Activated T-cell treated with anti-CD3 and anti-CD28 coated beads, Interleukin-2, amount 50 U/mL, for 4 hours (primary cell): ENCODE measurements at regions not wholly inside any gene's neighbourhood (a gene's known extent, or its start where the extent isn't known, plus 50 kb on each side); places are given as distances from the start of the nearest gene placed in this dataset.

Experiments
- ATAC-seq, 2 donors: fragments of 200-7000 bp; cut with Tn5 transposase; one replicate each; pipeline ENCODE4 v1.10.0; 2021
- DNase-seq: peaks from one replicate; pipeline ENCODE4 v3.0.0-alpha.2; 2020
- H3K27me3 Mint-ChIP-seq: one replicate; pipeline ENCODE4 v1.8.0; 2021; ENCODE audit warnings: low read depth, mixed read lengths
- H3K36me3 Mint-ChIP-seq: one replicate; pipeline ENCODE4 v1.8.0; 2022; ENCODE audit warnings: mixed read lengths; ENCODE audit not compliant: insufficient read depth
- H3K4me1 Mint-ChIP-seq: one replicate; pipeline ENCODE4 v1.8.0; 2021; ENCODE audit warnings: low read depth, mixed read lengths
- H3K4me3 Mint-ChIP-seq: one replicate; pipeline ENCODE4 v1.8.0; 2021; ENCODE audit warnings: mild to moderate bottlenecking, moderate library complexity, mixed read lengths
- H3K9me3 Mint-ChIP-seq: one replicate; pipeline ENCODE4 v1.8.0; 2021; ENCODE audit warnings: mixed read lengths

- no peak for ATAC-seq
- H3K4me1 Mint-ChIP-seq: peaks cover 2% of the 10 kb centered on the region
- H3K36me3 Mint-ChIP-seq: no peaks in the 10 kb centered on the region
- DNase-seq: no peak
- no peaks in the 10 kb centered on the region for H3K9me3 Mint-ChIP-seq
- peaks cover 10% of the 10 kb centered on the region for H3K27me3 Mint-ChIP-seq
- H3K4me3 Mint-ChIP-seq: no peak overlapping the region
Measured at GRCh38 chr14:32009976-32010581, 67.0 kb upstream of the ARHGAP5 start.

GRCh38 chr14:32010604-32011125, 66.4 kb upstream of the ARHGAP5 start:
- Mint-ChIP-seq H3K9me3 (no peaks in the 10 kb centered on the region), H3K4me3 (no peak overlapping the region), H3K36me3 (no peaks in the 10 kb centered on the region), H3K4me1 (peaks cover 2% of the 10 kb centered on the region), H3K27me3 (peaks cover 6% of the 10 kb centered on the region)
- ATAC-seq: no peak
- no peak for DNase-seq

GRCh38 chr14:32011225-32011624, 65.9 kb upstream of the ARHGAP5 start:
- Mint-ChIP-seq H3K4me1 (peaks cover 2% of the 10 kb centered on the region), H3K9me3 (no peaks in the 10 kb centered on the region), H3K27me3 (peaks cover 3% of the 10 kb centered on the region)

GRCh38 chr14:32012062-32012461, 65.0 kb upstream of the ARHGAP5 start:
- DNase-seq: no peak
- Mint-ChIP-seq H3K27me3 (peaks cover 9% of the 10 kb centered on the region), H3K4me1 (peaks cover 2% of the 10 kb centered on the region), H3K9me3 (no peaks in the 10 kb centered on the region), H3K36me3 (no peaks in the 10 kb centered on the region), H3K4me3 (no peak overlapping the region)
- no peak for ATAC-seq

More at GRCh38 chr14:32011225-32011624, 65.9 kb upstream of the ARHGAP5 start:
- no peak overlapping the region for H3K4me3 Mint-ChIP-seq
- H3K36me3 Mint-ChIP-seq: no peaks in the 10 kb centered on the region
- DNase-seq (no peak), ATAC-seq (no peak)

GRCh38 chr14:32012571-32012970, 64.5 kb upstream of the ARHGAP5 start:
- ATAC-seq (no peak), DNase-seq (no peak)
- Mint-ChIP-seq H3K4me3 (no peak overlapping the region), H3K27me3 (peaks cover 9% of the 10 kb centered on the region), H3K36me3 (no peaks in the 10 kb centered on the region), H3K9me3 (no peaks in the 10 kb centered on the region), H3K4me1 (peaks cover 2% of the 10 kb centered on the region)

GRCh38 chr14:32013083-32013482, 64.0 kb upstream of the ARHGAP5 start:
- DNase-seq: no peak
- Mint-ChIP-seq H3K4me3 (no peak overlapping the region), H3K9me3 (no peaks in the 10 kb centered on the region), H3K27me3 (peaks cover 9% of the 10 kb centered on the region), H3K36me3 (no peaks in the 10 kb centered on the region), H3K4me1 (peaks cover 2% of the 10 kb centered on the region)
- ATAC-seq: no peak

- DNase-seq (no peak), ATAC-seq (no peak)
- Mint-ChIP-seq H3K4me3 (no peak overlapping the region), H3K4me1 (no peaks in the 10 kb centered on the region), H3K27me3 (peaks cover 9% of the 10 kb centered on the region), H3K9me3 (no peaks in the 10 kb centered on the region), H3K36me3 (no peaks in the 10 kb centered on the region)
Measured at GRCh38 chr14:32014057-32014456, 63.0 kb upstream of the ARHGAP5 start.

GRCh38 chr14:32014498-32014897, 62.6 kb upstream of the ARHGAP5 start:
- no peak overlapping the region for H3K4me3 Mint-ChIP-seq
- H3K27me3 Mint-ChIP-seq: peaks cover 9% of the 10 kb centered on the region
- no peak for DNase-seq
- H3K9me3 Mint-ChIP-seq: no peaks in the 10 kb centered on the region
- H3K4me1 Mint-ChIP-seq: no peaks in the 10 kb centered on the region
- no peak for ATAC-seq
- H3K36me3 Mint-ChIP-seq: no peaks in the 10 kb centered on the region

GRCh38 chr14:32015166-32015565, 61.9 kb upstream of the ARHGAP5 start:
- H3K27me3 Mint-ChIP-seq: peaks cover 9% of the 10 kb centered on the region
- H3K4me1 Mint-ChIP-seq: no peaks in the 10 kb centered on the region
- H3K4me3 Mint-ChIP-seq: no peak overlapping the region
- no peaks in the 10 kb centered on the region for H3K36me3 Mint-ChIP-seq
- H3K9me3 Mint-ChIP-seq: no peaks in the 10 kb centered on the region
- DNase-seq: no peak
- ATAC-seq: no peak

GRCh38 chr14:32017587-32017986, 59.5 kb upstream of the ARHGAP5 start:
- H3K4me3 Mint-ChIP-seq: no peak overlapping the region
- H3K36me3 Mint-ChIP-seq: no peaks in the 10 kb centered on the region
- no peaks in the 10 kb centered on the region for H3K9me3 Mint-ChIP-seq
- peaks cover 13% of the 10 kb centered on the region for H3K27me3 Mint-ChIP-seq
- no peaks in the 10 kb centered on the region for H3K4me1 Mint-ChIP-seq
- DNase-seq (no peak), ATAC-seq (no peak)

- Mint-ChIP-seq H3K4me3 (no peak overlapping the region), H3K9me3 (no peaks in the 10 kb centered on the region), H3K27me3 (peaks cover 9% of the 10 kb centered on the region), H3K4me1 (no peaks in the 10 kb centered on the region), H3K36me3 (no peaks in the 10 kb centered on the region)
- DNase-seq: no peak
- no peak for ATAC-seq
Measured at GRCh38 chr14:32018391-32019092, 58.6 kb upstream of the ARHGAP5 start.

GRCh38 chr14:32019276-32019675, 57.8 kb upstream of the ARHGAP5 start:
- Mint-ChIP-seq H3K9me3 (no peaks in the 10 kb centered on the region), H3K4me3 (no peak overlapping the region), H3K36me3 (no peaks in the 10 kb centered on the region), H3K4me1 (no peaks in the 10 kb centered on the region), H3K27me3 (peaks cover 9% of the 10 kb centered on the region)
- ATAC-seq: no peak
- DNase-seq: no peak

GRCh38 chr14:32020882-32021281, 56.2 kb upstream of the ARHGAP5 start:
- Mint-ChIP-seq H3K4me3 (no peak overlapping the region), H3K9me3 (no peaks in the 10 kb centered on the region), H3K27me3 (peaks cover 11% of the 10 kb centered on the region), H3K36me3 (no peaks in the 10 kb centered on the region), H3K4me1 (no peaks in the 10 kb centered on the region)
- ATAC-seq (no peak), DNase-seq (no peak)

GRCh38 chr14:32021341-32021740, 55.8 kb upstream of the ARHGAP5 start:
- Mint-ChIP-seq H3K36me3 (no peaks in the 10 kb centered on the region), H3K4me3 (no peak overlapping the region), H3K9me3 (no peaks in the 10 kb centered on the region), H3K4me1 (no peaks in the 10 kb centered on the region), H3K27me3 (peaks cover 15% of the 10 kb centered on the region)
- DNase-seq (no peak), ATAC-seq (no peak)

GRCh38 chr14:32022525-32022924, 54.6 kb upstream of the ARHGAP5 start:
- H3K36me3 Mint-ChIP-seq: no peaks in the 10 kb centered on the region
- H3K4me1 Mint-ChIP-seq: no peaks in the 10 kb centered on the region
- DNase-seq: no peak
- H3K27me3 Mint-ChIP-seq: peaks cover 11% of the 10 kb centered on the region
- no peak overlapping the region for H3K4me3 Mint-ChIP-seq
- no peaks in the 10 kb centered on the region for H3K9me3 Mint-ChIP-seq
- ATAC-seq: no peak
